Left lobe of liver (tissue), 2 donors: ENCODE measurements at regions not wholly inside any gene's neighbourhood (a gene's known extent, or its start where the extent isn't known, plus 50 kb on each side); places are given as distances from the start of the nearest gene placed in this dataset.

Experiments used
- ATAC-seq: fragments of 200-7000 bp; cut with Tn5 transposase; one replicate; pipeline ENCODE4 v1.9.1; 2020; ENCODE audit warnings: mild to moderate bottlenecking, moderate library complexity
- DNase-seq: peaks from one replicate; pipeline ENCODE4 v3.0.0-alpha.2; 2020; ENCODE audit warnings: low spot score
- donor health status: DM: no; HTN: no; CAD: no; lungs with moderate emphysema.
- donor health status: DM: no; HTN: yes; CAD: no.

GRCh38 chr13:34405410-34406181, 536.5 kb upstream of the NBEA start:
- DNase-seq (no peak), ATAC-seq (no peak)

GRCh38 chr13:34408640-34409039, 533.4 kb upstream of the NBEA start:
- DNase-seq (no peak), ATAC-seq (no peak)

GRCh38 chr13:34409496-34410182, 532.4 kb upstream of the NBEA start:
- ATAC-seq (no peak), DNase-seq (no peak)

- ATAC-seq, result no peak
- DNase-seq, result no peak
These were observed 531.4 kb upstream of the NBEA start for GRCh38 chr13:34410678-34411077.

GRCh38 chr13:34411177-34411576, 530.9 kb upstream of the NBEA start:
- ATAC-seq (no peak), DNase-seq (no peak)

GRCh38 chr13:34411894-34412293, 530.2 kb upstream of the NBEA start:
- no peak for DNase-seq

GRCh38 chr13:34412295-34412694, 529.8 kb upstream of the NBEA start:
- no peak for DNase-seq
- ATAC-seq, result no peak

More at GRCh38 chr13:34411894-34412293, 530.2 kb upstream of the NBEA start:
- no peak for ATAC-seq

GRCh38 chr13:34412817-34413375, 529.2 kb upstream of the NBEA start:
- DNase-seq (no peak), ATAC-seq (no peak)

- no peak for DNase-seq
- ATAC-seq, result no peak
These were observed 528.4 kb upstream of the NBEA start for GRCh38 chr13:34413538-34414210.

- DNase-seq, result no peak
- no peak for ATAC-seq
These were observed 527.5 kb upstream of the NBEA start for GRCh38 chr13:34414616-34415015.

- no peak for DNase-seq
- no peak for ATAC-seq
These were observed 525.1 kb upstream of the NBEA start for GRCh38 chr13:34416971-34417380.

GRCh38 chr13:34417896-34418295, 524.2 kb upstream of the NBEA start:
- ATAC-seq (no peak), DNase-seq (no peak)

GRCh38 chr13:34419025-34419424, 523.0 kb upstream of the NBEA start:
- DNase-seq, result no peak
- no peak for ATAC-seq

GRCh38 chr13:34419755-34420154, 522.3 kb upstream of the NBEA start:
- DNase-seq, result no peak
- ATAC-seq, result no peak

GRCh38 chr13:34420702-34421346, 521.2 kb upstream of the NBEA start:
- ATAC-seq (no peak), DNase-seq (no peak)

- no peak for DNase-seq
- no peak for ATAC-seq
These were observed 520.7 kb upstream of the NBEA start for GRCh38 chr13:34421347-34421719.

- ATAC-seq (no peak), DNase-seq (no peak)
These were observed 520.1 kb upstream of the NBEA start for GRCh38 chr13:34421858-34422475.

- ATAC-seq (no peak), DNase-seq (no peak)
These were observed 519.1 kb upstream of the NBEA start for GRCh38 chr13:34422956-34423355.

- DNase-seq, result no peak
- ATAC-seq, result no peak
These were observed 516.6 kb upstream of the NBEA start for GRCh38 chr13:34425327-34425949.

GRCh38 chr13:34428911-34429310, 513.2 kb upstream of the NBEA start:
- DNase-seq (no peak), ATAC-seq (no peak)
